GM12878 (cell line): ENCODE measurements at regions not wholly inside any gene's neighbourhood (a gene's known extent, or its start where the extent isn't known, plus 50 kb on each side); places are given as distances from the start of the nearest gene placed in this dataset.

Experiments used
- ATF7 ChIP-seq: fragments of 450-650 bp; IDR thresholded peaks from 2 replicates; pipeline ENCODE4 v1.6.1; 2016; ENCODE audit warnings: low read depth, mild to moderate bottlenecking
- CEBPB ChIP-seq, 2 experiments: fragments of 150-350 bp in 1 of 2; IDR thresholded peaks; 2 replicates each; pipeline ENCODE4 v1.6.1; 2012 to 2014; ENCODE audit warnings: low read depth in 2 of 2, low read length in 2 of 2, borderline replicate concordance in 1 of 2, inconsistent platforms in 1 of 2
- IKZF1 ChIP-seq: fragments of 450-650 bp; conservative IDR thresholded peaks from 2 replicates; pipeline ENCODE4 v1.6.1; 2017; ENCODE audit warnings: antibody characterized with exemption, mild to moderate bottlenecking
- IRF4 ChIP-seq: IDR thresholded peaks from 2 replicates; pipeline ENCODE4 v1.6.1; 2011; ENCODE audit warnings: low read depth, low read length
- IRF5 ChIP-seq: fragments of 450-650 bp; IDR thresholded peaks from 2 replicates; pipeline ENCODE4 v1.6.1; 2017; ENCODE audit warnings: borderline replicate concordance
- KAT2A ChIP-seq: conservative IDR thresholded peaks from 2 replicates; pipeline ENCODE4 v1.6.1; 2011; ENCODE audit warnings: low read depth, low read length; ENCODE audit not compliant: control insufficient read depth
- MAX ChIP-seq: IDR thresholded peaks from 2 replicates; pipeline ENCODE4 v1.6.1; 2012; ENCODE audit warnings: low read depth, low read length, improper control_type of control experiment
- MTA2 ChIP-seq: fragments of 450-650 bp; IDR thresholded peaks from 2 replicates; pipeline ENCODE4 v1.6.1; 2016; ENCODE audit warnings: low read depth, mild to moderate bottlenecking, moderate library complexity
- POLR2AphosphoS2 ChIP-seq: IDR thresholded peaks from 2 replicates; pipeline ENCODE4 v1.6.1; 2011; ENCODE audit warnings: low read depth, mild to moderate bottlenecking, low read length, improper control_type of control experiment, moderate library complexity
- POU2F2 ChIP-seq: IDR thresholded peaks from 3 replicates; pipeline ENCODE4 v1.6.1; 2011; ENCODE audit warnings: low read depth, mild to moderate bottlenecking, low read length, borderline replicate concordance
- RAD21 ChIP-seq: IDR thresholded peaks from 2 replicates; pipeline ENCODE4 v1.6.1; 2011; ENCODE audit warnings: mild to moderate bottlenecking, low read depth, low read length, moderate library complexity; ENCODE audit not compliant: insufficient read depth
- RBBP5 ChIP-seq: fragments of 200-600 bp; sonication (generic); conservative IDR thresholded peaks from 2 replicates; pipeline ENCODE4 v1.6.1; 2016
- RUNX3 ChIP-seq: IDR thresholded peaks from 2 replicates; pipeline ENCODE4 v1.6.1; 2012; ENCODE audit warnings: low read length, inconsistent platforms
- SKIL ChIP-seq: fragments of 450-650 bp; IDR thresholded peaks from 2 replicates; pipeline ENCODE4 v1.6.1; 2017; ENCODE audit warnings: mild to moderate bottlenecking, low read depth, inconsistent platforms; ENCODE audit not compliant: poor library complexity, severe bottlenecking
- SUZ12 ChIP-seq: fragments of 200-600 bp; sonication (generic); IDR thresholded peaks from one replicate; pipeline ENCODE4 v1.6.1; 2018; ENCODE audit warnings: antibody characterized with exemption, mild to moderate bottlenecking; ENCODE audit not compliant: unreplicated experiment
- TBL1XR1 ChIP-seq: IDR thresholded peaks from 2 replicates; pipeline ENCODE4 v1.6.1; 2012; ENCODE audit warnings: low read depth, low read length, improper control_type of control experiment
- TCF7 ChIP-seq: IDR thresholded peaks from 2 replicates; pipeline ENCODE4 v1.6.1; 2014; ENCODE audit warnings: antibody characterized with exemption, borderline replicate concordance
- WRNIP1 ChIP-seq: IDR thresholded peaks from 2 replicates; pipeline ENCODE4 v1.6.1; 2011; ENCODE audit warnings: low read depth, low read length, improper control_type of control experiment, borderline replicate concordance
- ZBTB11 ChIP-seq: fragments of 450-650 bp; formaldehyde crosslinking; IDR thresholded peaks from 2 replicates; pipeline ENCODE4 v1.5.0; 2022; ENCODE audit warnings: mild to moderate bottlenecking, missing genetic modification characterization
- TF ChIP-seq, protein P1 (sequence below): IDR thresholded peaks from 2 replicates; pipeline ENCODE4 v1.6.1; 2011; ENCODE audit warnings: borderline replicate concordance, low read depth, mild to moderate bottlenecking, moderate library complexity, low read length; ENCODE audit not compliant: insufficient read depth, poor library complexity, severe bottlenecking

DNA sequence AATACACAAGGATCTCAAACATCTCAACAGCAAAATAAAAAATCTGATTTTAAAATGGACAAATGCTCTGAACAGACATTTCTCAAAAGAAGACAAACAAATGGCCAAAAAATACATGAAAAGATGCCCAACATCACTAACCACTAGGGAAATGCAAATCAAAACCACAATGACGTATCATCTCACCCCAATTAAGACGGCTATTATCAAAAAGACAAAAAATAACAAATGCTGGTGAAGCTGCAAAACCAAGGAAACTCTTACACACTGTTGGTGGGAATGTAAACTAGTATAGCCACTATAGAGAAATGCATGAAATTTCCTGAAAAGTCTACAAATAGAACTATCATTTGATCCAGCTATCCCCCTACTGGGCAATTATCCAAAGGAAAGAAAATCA lies 145.0 kb downstream of the BTG1 start (continued):
- TF ChIP-seq ZBTB11 (CRISPR knock-in tag) (no peak), SUZ12 (no peak), IKZF1 (no peak), SKIL (no peak), POLR2AphosphoS2 (no peak), IRF4 (no peak), TCF7 (no peak), RUNX3 (peak; percentile 28; the same call in 1 of the 2 replicates), MTA2 (peak; percentile 65), CEBPB (IDR thresholded peaks at IDR 0.05; ENCODE audit: borderline replicate concordance in 1 of 2, low read depth in 2 of 2, low read length in 2 of 2) (no peak), IRF5 (no peak), TBL1XR1 (no peak), RBBP5 (no peak), WRNIP1 (no peak), POU2F2 (peak; percentile 69; the same call in 1 of the 3 replicates), MAX (no peak), ATF7 (peak; percentile 75), KAT2A (no peak), RAD21 (no peak)
- TF ChIP-seq, protein P1, sequence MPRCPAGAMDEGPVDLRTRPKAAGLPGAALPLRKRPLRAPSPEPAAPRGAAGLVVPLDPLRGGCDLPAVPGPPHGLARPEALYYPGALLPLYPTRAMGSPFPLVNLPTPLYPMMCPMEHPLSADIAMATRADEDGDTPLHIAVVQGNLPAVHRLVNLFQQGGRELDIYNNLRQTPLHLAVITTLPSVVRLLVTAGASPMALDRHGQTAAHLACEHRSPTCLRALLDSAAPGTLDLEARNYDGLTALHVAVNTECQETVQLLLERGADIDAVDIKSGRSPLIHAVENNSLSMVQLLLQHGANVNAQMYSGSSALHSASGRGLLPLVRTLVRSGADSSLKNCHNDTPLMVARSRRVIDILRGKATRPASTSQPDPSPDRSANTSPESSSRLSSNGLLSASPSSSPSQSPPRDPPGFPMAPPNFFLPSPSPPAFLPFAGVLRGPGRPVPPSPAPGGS: no peak
